Chondrocyte (in vitro differentiated cells): ENCODE measurements at regions not wholly inside any gene's neighbourhood (a gene's known extent, or its start where the extent isn't known, plus 50 kb on each side); places are given as distances from the start of the nearest gene placed in this dataset.

ENCODE experiments used
- DNase-seq: peaks from one replicate; pipeline ENCODE4 v3.0.0; 2021; ENCODE audit warnings: mixed read lengths, low spot score
- H3K27ac Mint-ChIP-seq: one replicate; pipeline ENCODE4 v1.8.0; 2021; ENCODE audit warnings: mild to moderate bottlenecking, moderate library complexity, mixed read lengths; ENCODE audit not compliant: unreplicated experiment
- H3K27me3 Mint-ChIP-seq: 2 replicates; pipeline ENCODE4 v1.8.0; 2021; ENCODE audit warnings: low read depth, mixed read lengths
- H3K36me3 Mint-ChIP-seq: 2 replicates; pipeline ENCODE4 v1.8.0; 2021; ENCODE audit warnings: low read depth, mixed read lengths
- H3K4me1 Mint-ChIP-seq: 2 replicates; pipeline ENCODE4 v1.8.0; 2021; ENCODE audit warnings: low read depth, mild to moderate bottlenecking, mixed read lengths
- H3K4me3 Mint-ChIP-seq: one replicate; pipeline ENCODE4 v1.8.0; 2021; ENCODE audit warnings: mild to moderate bottlenecking, moderate library complexity, mixed read lengths; ENCODE audit not compliant: unreplicated experiment
- H3K9me3 Mint-ChIP-seq: 2 replicates; pipeline ENCODE4 v1.8.0; 2021; ENCODE audit warnings: low read depth, mixed read lengths
- TF ChIP-seq, protein P1 (sequence below): fragments of 200-600 bp; sonication (generic); IDR thresholded peaks from 2 replicates; pipeline ENCODE4 v1.5.0; 2021; ENCODE audit warnings: antibody characterized with exemption, mild to moderate bottlenecking, moderate library complexity

DNA sequence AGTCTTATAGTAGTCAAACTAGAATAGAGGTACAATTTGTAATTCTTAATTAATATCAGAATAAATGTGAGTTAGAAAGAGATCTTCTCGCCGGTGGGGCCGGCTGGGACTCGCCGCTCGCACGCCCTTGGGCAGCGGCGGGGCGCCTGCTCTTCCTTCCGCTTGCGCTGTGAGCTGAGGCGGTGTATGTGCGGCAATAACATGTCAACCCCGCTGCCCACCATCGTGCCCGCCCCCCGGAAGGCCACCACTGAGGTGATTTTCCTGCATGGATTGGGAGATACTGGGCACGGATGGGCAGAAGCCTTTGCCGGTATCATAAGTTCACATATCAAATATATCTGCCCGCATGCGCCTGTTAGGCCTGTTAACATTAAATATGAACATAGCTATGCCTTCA, 123.7 kb upstream of the OGFRL1 start:
- Mint-ChIP-seq H3K4me3 (no peak overlapping the region), H3K27me3 (no peaks in the 10 kb centered on the region), H3K9me3 (no peaks in the 10 kb centered on the region)

DNA sequence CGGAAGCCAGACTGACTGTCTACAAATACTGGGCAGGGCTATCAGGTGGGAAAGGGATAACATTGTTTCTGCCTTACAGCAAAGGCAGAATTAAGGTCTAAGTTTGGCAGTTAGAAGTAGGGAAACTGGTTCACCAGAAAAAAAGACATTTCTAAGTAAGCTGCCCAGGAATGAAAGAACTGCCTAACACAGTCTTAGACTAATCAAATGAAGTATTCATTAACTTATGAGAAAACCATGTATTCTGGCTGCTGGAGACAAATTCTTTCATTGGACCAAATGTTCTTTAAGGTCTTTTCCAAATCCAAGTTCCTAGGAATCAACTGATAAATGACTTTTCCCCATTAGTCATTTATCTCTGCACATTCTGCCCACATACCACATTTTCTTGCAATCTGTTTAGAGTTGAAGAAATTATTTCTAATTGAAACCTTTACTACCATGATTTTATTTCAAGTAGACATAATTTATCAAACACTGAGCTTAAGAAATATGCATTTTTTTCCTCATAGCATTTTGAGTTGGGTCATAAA, 120.3 kb upstream of the OGFRL1 start:
- Mint-ChIP-seq H3K9me3 (no peaks in the 10 kb centered on the region), H3K36me3 (no peaks in the 10 kb centered on the region), H3K27ac (no peak overlapping the region), H3K4me3 (no peak overlapping the region), H3K27me3 (no peaks in the 10 kb centered on the region), H3K4me1 (no peaks in the 10 kb centered on the region)
- no peak for DNase-seq
- TF ChIP-seq, protein P1, sequence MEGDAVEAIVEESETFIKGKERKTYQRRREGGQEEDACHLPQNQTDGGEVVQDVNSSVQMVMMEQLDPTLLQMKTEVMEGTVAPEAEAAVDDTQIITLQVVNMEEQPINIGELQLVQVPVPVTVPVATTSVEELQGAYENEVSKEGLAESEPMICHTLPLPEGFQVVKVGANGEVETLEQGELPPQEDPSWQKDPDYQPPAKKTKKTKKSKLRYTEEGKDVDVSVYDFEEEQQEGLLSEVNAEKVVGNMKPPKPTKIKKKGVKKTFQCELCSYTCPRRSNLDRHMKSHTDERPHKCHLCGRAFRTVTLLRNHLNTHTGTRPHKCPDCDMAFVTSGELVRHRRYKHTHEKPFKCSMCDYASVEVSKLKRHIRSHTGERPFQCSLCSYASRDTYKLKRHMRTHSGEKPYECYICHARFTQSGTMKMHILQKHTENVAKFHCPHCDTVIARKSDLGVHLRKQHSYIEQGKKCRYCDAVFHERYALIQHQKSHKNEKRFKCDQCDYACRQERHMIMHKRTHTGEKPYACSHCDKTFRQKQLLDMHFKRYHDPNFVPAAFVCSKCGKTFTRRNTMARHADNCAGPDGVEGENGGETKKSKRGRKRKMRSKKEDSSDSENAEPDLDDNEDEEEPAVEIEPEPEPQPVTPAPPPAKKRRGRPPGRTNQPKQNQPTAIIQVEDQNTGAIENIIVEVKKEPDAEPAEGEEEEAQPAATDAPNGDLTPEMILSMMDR = no peak

More for the DNA sequence above, 123.7 kb upstream of the OGFRL1 start:
- no peaks in the 10 kb centered on the region for H3K36me3 Mint-ChIP-seq
- DNase-seq = no peak
- peaks cover 5% of the 10 kb centered on the region for H3K4me1 Mint-ChIP-seq
- no peak overlapping the region for H3K27ac Mint-ChIP-seq
- TF ChIP-seq, protein P1 = no peak

DNA sequence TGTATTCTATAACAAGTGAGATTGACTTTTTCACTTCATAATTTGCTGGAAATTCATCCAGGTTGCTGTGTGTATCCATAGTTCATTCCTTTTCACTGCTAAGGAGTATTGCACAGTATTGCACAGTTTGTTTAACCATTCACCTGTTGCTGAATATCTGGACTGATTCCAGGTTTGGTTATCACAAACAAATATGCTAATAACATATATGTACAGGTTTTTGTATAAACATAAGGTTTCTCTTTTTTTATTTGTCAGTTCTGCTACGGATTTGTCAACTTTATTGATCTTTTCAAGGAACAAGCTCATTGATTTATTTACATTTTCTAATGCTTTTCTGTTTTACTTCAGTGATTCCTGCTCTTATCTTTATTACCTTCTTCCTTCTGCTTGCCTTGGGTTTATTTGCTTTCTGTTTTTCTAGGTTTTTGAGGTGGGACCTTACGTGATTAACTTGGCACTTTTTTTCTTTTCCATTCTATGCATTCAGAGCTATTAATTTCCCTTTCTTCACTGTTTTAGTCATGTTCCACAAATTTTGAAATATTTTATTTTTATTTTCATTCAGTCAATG, 117.0 kb upstream of the OGFRL1 start:
- Mint-ChIP-seq H3K27ac (no peak overlapping the region), H3K4me1 (no peaks in the 10 kb centered on the region), H3K27me3 (no peaks in the 10 kb centered on the region), H3K9me3 (no peaks in the 10 kb centered on the region), H3K4me3 (no peak overlapping the region), H3K36me3 (no peaks in the 10 kb centered on the region)
- DNase-seq = no peak
- TF ChIP-seq, protein P1 = no peak

DNA sequence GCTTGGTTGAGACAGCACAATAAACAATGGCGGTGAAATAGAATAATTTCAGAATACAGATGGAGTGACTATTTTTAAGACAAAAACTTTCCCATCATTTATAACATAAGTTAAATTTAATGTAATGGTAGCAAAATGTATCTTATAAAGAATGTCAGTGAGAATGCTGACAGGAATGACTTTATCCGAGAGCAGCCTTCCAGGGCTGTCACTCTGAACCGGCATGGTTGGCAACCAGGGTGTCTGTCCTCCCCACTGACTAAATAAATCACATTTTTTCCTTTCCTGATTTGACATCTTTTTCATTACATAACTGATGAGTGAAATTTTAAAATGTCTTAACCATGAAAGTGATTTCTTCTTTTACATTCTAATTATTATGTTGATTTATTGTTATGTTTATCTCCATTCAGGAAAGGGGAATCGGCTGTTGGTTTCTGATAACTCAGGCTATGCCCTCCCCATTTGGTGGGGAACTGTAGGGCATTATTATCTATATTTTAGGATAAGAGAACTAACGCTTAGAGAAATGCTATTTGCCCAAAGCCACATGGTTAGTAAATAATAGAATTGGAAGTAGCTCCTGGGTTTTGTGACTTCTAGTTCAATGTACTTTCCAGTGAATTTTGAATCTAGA, 109.2 kb upstream of the OGFRL1 start:
- Mint-ChIP-seq H3K36me3 (peaks cover 6% of the 10 kb centered on the region), H3K4me1 (peaks cover 14% of the 10 kb centered on the region), H3K9me3 (peaks cover 14% of the 10 kb centered on the region), H3K27ac (no peak overlapping the region), H3K27me3 (no peaks in the 10 kb centered on the region), H3K4me3 (no peak overlapping the region)
- no peak for DNase-seq
- TF ChIP-seq, protein P1 = no peak

DNA sequence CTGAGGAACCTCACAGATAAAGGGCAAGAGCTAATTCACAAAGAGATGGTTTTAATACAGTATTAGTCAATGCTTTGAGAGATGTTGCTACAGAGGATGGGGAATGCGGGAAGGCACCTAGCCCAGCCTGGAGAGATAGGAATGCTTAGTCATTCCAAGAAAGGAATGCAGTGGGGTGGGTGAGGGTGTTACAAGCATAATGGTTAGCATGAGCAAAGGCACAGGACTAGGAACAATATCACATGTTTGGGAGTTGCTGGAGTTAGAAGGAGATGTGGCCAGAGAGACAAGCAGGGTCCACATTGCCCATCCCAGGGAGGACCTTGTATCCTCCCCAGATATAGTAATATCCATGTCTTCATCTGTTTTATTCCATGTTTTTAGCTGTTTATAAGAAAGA, 107.0 kb upstream of the OGFRL1 start:
- peaks cover 6% of the 10 kb centered on the region for H3K36me3 Mint-ChIP-seq
- DNase-seq = no peak

More for the DNA sequence above, 107.0 kb upstream of the OGFRL1 start:
- Mint-ChIP-seq H3K27ac (no peak overlapping the region), H3K9me3 (peaks cover 14% of the 10 kb centered on the region), H3K4me3 (no peak overlapping the region), H3K4me1 (peaks cover 14% of the 10 kb centered on the region), H3K27me3 (no peaks in the 10 kb centered on the region)
- TF ChIP-seq, protein P1 = no peak
